Urinary bladder (tissue), 3 donors: ENCODE measurements at regions not wholly inside any gene's neighbourhood (a gene's known extent, or its start where the extent isn't known, plus 50 kb on each side); places are given as distances from the start of the nearest gene placed in this dataset.
"Not testable (repeated sequence)": the region's sequence is repeated elsewhere in the genome, so short reads cannot be mapped to it uniquely, and the experiment has no call there.

Experiments used
- DNase-seq: peaks from one replicate; pipeline ENCODE4 v3.0.0-alpha.2; 2015; ENCODE audit errors: extremely low spot score
- H3K27ac ChIP-seq: one replicate; pipeline ENCODE4 v1.5.1; 2013; ENCODE audit warnings: low read depth, mild to moderate bottlenecking, moderate library complexity
- H3K36me3 ChIP-seq: one replicate; pipeline ENCODE4 v1.6.1; 2013; ENCODE audit warnings: mild to moderate bottlenecking, moderate library complexity; ENCODE audit not compliant: insufficient read depth
- H3K4me1 ChIP-seq: one replicate; pipeline ENCODE4 v1.6.1; 2013; ENCODE audit warnings: mild to moderate bottlenecking, moderate library complexity; ENCODE audit not compliant: insufficient read depth
- H3K4me3 ChIP-seq: one replicate; pipeline ENCODE4 v1.5.1; 2013; ENCODE audit warnings: low read depth, low read length
- WGBS: extraction: QIAGEN DNeasy Blood & Tissue Kit; methylation state at CpG from one replicate; pipeline ENCODE4 v1.1.7; 2013; 5-methylcytosine and 5-hydroxymethylcytosine counted together
- donor health status: healthy with polysubstance abuse.
- donor health status: healthy.

DNA sequence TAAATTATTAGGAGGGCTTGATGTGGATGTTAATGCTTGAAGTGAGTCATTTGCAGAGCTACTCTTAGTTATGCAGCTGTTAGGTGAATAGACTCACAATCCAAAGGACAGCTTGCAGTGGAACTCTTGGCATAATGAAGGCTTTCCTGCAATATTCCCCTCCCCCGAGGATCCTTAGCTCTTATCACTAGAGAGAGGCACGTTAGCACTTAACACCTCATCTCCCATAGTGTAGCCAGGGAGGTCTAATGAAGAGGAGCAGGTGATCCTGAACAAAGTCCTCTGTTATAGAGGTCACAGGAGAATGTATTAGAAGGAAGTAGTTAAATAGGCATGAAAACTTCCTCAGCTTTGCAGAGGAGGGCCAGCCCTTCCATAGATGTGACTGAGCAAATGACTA, 919.2 kb upstream of the FAT3 start:
- Histone ChIP-seq H3K36me3 (no peaks in the 10 kb centered on the region), H3K4me1 (no peaks in the 10 kb centered on the region), H3K4me3 (no peak overlapping the region), H3K27ac (no peak overlapping the region)
- no peak for DNase-seq
- 45% methylated on average over 2 of the region's 2 CpGs for WGBS

DNA sequence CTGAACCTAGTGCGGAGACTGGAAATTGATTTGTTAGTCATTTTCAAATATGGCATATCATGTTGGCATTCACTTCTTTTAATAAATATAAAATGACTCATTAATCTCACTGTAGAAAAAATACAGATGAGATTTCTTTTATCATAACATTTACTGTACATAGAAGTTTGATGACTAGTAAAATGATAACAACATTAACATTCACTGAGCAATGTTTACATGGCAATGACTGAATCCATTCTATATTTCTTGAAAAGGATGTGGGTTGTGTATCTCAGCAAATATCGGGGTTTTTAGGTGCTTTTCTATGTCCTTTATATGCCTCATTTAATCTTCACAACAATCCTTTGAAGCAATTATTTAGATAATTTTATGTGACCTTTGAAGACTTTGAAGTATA, 920.9 kb upstream of the FAT3 start:
- Histone ChIP-seq H3K36me3 (no peaks in the 10 kb centered on the region), H3K4me3 (no peak overlapping the region), H3K27ac (no peak overlapping the region), H3K4me1 (no peaks in the 10 kb centered on the region)
- whole genome bisulfite sequencing: 52% methylated on average over 2 of the region's 2 CpGs
- DNase-seq: no peak

DNA sequence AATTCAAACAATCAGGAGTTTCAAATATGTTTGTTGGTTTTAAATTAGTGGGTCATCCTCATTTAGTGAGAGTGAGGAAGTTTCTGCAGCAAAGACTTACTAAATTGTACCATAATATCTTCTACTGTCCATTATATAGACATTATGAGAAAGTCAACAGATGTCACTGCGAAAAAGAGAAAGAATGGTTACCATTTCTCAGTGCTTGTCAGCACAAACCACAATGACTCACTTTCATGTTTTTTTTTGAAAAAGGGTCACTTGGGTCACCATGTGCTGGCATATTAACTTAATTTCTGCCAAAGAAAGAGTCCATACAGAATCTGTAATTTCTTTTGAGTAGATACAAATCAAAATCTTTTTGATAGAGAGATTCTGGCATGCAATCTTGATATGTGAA, 924.6 kb upstream of the FAT3 start:
- no peaks in the 10 kb centered on the region for H3K4me1 ChIP-seq
- no peak for DNase-seq
- H3K36me3 ChIP-seq: no peaks in the 10 kb centered on the region
- 89% methylated on average over 1 of the region's 1 CpG for WGBS
- H3K4me3 ChIP-seq: no peak overlapping the region
- H3K27ac ChIP-seq: no peak overlapping the region

DNA sequence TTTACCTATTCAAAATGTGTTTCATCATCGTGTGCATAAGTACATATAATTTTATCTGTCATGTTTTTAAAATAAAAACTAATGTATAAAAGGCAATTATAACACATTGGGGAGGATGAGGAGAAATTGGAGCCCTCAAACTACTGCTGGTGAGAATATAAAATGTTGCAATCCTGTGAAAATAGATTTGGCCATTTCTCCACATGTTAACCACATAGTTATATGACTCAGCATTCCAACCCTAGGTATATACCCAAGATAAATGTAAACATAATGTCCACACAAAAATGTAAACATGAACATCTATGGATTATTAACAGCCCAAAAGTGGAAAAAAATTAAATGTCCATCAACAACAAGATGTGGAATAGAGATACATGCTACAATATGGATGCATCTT, 928.0 kb upstream of the FAT3 start:
- no peak for DNase-seq
- Histone ChIP-seq H3K36me3 (no peaks in the 10 kb centered on the region), H3K4me1 (no peaks in the 10 kb centered on the region), H3K4me3 (no peak overlapping the region), H3K27ac (no peak overlapping the region)
- WGBS: 86% methylated on average over 1 of the region's 1 CpG

DNA sequence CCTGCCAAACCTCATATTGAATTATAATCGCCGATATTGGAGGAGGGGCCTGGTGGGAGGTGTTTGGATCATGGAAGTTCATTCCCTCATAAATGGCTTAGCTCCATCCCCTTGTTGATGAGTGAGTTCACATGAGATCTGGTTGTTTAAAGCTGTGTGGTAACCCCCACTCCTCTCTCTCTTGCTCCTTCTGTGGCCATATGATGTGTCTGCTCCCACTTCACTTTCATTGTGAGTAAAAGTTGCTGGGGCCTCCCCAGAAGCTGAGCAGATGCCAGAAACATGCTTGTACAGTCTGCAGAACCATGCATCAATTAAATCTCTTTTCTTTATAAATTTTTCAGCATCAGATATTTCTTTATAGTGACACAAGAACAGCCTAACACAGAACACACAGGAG, 929.0 kb upstream of the FAT3 start:
- Histone ChIP-seq H3K27ac (no peak overlapping the region), H3K4me1 (no peaks in the 10 kb centered on the region), H3K36me3 (no peaks in the 10 kb centered on the region), H3K4me3 (no peak overlapping the region)
- no peak for DNase-seq
- 66% methylated on average over 2 of the region's 2 CpGs for WGBS

DNA sequence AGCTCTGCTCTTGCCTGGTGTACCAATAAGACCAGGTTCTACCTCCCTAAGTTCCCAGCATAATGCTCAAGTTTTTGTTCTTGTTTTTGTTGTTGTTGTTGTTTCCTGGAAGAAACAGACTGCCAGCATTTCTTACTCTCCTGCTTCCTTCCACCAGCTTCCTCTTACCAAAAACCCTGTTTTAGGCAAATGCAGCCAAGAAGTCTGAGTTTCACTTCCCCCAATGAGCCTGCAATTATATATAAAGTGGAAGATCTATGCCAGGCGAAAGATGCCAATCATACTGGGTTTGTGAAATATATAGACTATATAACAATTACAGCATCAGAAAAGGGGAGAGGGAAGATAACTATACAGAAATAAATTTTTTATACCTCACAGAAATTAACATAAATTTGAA, 931.5 kb upstream of the FAT3 start:
- Histone ChIP-seq H3K36me3 (no peaks in the 10 kb centered on the region), H3K27ac (no peak overlapping the region), H3K4me1 (no peaks in the 10 kb centered on the region), H3K4me3 (no peak overlapping the region)
- no peak for DNase-seq
- WGBS: 93% methylated on average over 1 of the region's 1 CpG

DNA sequence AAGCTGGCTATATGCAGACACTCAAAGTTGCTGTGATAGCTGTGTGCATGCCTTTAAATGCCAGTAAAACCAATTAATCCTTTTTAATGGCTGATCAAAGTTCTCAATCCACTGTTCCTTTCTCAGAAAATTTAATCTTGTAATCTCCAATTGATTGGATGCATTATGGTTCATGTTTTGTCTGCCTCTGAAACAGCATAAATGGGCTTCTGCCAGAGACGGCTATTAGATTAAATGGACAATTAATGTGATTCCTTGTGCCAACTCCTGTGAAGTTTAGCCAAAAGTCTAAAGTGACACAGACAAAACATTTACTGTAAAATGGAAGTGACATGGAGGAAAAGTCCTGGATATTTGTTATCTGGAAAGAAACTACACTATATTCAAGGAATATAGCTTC, 952.5 kb upstream of the FAT3 start:
- H3K4me3 ChIP-seq: no peak overlapping the region
- H3K27ac ChIP-seq: no peak overlapping the region
- H3K36me3 ChIP-seq: no peaks in the 10 kb centered on the region
- no peak for DNase-seq
- 92% methylated on average over 1 of the region's 1 CpG for WGBS
- H3K4me1 ChIP-seq: no peaks in the 10 kb centered on the region

DNA sequence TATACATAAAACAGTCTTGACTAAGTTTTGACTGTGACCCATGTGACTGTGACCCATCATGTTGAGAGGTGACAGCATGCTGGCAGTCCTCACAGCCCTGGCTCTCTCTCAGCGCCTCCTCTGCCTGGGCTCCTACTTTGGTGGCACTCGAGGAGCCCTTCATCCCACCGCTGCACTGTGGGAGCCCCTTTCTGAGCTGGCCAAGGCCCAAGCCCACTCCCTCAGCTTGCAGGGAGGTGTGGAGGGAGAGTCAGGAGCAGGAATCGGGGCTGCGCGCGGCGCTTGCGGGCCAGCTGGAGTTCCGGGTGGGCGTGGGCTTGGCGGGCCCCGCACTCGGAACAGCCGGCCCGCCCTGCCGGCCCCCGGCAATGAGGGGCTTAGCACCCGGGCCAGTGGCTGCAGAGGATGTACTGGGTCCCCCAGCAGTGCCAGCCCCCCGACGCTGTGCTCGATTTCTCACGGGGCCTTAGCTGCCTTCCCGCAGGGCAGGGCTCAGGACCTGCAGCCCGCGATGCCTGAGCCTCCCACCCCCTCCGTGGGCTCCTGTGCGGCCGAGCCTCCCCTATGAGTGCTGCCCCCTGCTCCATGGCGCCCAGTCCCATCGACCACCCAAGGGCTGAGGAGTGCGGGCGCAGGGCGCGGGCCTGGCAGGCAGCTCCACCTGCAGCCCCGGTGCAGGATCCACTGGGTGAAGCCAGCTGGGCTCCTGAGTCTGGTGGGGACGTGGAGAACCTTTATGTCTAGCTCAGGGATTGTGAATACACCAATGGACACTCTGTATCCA, 955.9 kb upstream of the FAT3 start:
- WGBS: 95% methylated on average over 37 of the region's 37 CpGs
- not testable (repeated sequence) for H3K36me3 ChIP-seq, H3K27ac ChIP-seq, H3K4me3 ChIP-seq, H3K4me1 ChIP-seq, DNase-seq

DNA sequence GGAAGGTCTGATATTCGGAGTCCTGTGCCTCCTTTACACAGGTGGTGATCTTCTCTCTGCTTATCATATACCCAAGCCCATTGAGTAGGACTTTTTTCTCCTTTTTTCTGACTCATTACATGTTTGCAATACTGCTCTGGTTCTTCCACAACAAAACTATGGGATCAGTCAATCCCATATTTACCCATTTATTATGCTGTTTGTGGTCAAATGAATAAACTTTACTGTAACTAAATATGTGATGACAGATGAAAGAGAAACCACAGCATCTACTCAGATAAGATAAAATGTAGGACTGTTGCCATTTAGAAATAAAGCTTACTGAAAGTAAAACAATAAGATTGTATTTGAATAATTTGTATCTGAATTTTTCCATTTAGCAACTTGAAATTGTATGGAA, 958.7 kb upstream of the FAT3 start:
- Histone ChIP-seq H3K4me1 (no peaks in the 10 kb centered on the region), H3K27ac (no peak overlapping the region), H3K36me3 (no peaks in the 10 kb centered on the region), H3K4me3 (no peak overlapping the region)
- no peak for DNase-seq
- 65% methylated on average over 1 of the region's 1 CpG for WGBS

DNA sequence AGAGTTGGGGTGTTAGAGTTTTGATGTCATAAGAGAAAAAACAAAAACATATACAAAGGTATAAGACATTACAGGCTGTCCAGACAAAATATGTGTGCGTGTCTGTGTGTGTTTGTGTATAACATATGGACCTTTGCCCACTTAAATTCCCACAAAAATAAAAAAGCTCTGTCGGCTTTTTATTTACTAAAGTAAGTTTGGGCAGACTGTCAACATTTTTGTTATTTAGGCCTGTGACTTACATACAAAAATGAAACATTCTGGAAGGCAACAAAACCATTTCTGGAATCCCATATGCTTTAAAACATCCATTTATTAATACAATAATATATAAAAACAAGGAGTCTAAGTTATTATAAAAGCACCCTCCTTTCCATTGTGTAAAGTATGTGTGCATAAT, 960.1 kb upstream of the FAT3 start:
- Histone ChIP-seq H3K4me3 (no peak overlapping the region), H3K36me3 (no peaks in the 10 kb centered on the region), H3K27ac (no peak overlapping the region), H3K4me1 (no peaks in the 10 kb centered on the region)
- no peak for DNase-seq
- WGBS: 54% methylated on average over 2 of the region's 2 CpGs

DNA sequence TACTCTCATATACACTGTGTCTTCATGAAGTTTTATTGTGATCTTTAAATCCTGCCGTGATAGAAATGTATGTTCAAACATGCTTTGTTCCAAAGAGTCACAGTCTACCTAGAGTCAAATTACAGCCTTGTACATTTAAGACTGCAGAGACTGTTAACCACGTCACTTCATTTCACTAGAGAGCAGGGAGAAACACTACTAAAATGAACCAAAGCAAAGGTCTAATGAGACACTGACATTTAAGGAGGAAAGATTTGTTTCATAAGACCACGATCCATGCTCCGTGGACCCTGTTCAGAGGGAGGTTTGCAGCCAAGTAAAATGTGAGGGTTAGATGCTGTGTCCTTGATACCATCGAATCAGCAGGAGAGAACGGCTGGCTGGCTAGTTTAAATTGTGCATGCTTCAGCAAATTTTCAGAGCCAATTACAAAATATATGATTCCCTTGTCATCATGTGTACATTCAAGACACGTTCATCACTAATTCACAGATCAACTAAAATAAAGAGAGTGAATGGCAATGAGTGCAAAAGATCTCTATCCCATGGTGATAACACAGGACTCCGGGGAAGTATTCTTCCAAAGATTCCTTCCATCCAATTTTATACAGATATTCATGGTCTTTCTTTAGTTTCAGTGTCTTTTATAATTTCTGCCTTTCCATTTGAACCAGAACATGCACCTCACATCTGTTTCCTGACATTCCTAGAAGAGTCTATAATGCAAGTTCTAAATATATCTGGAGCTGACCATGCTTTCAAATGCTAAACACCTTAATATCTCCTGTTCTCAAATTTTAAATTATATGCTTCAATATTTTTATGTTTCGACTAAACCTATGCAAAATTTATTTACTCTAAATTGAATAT, 960.9 kb upstream of the FAT3 start:
- H3K36me3 ChIP-seq: no peaks in the 10 kb centered on the region
- no peak overlapping the region for H3K4me3 ChIP-seq
- no peak overlapping the region for H3K27ac ChIP-seq
- WGBS: 62% methylated on average over 9 of the region's 9 CpGs
- no peaks in the 10 kb centered on the region for H3K4me1 ChIP-seq
- DNase-seq: peak; percentile 21

DNA sequence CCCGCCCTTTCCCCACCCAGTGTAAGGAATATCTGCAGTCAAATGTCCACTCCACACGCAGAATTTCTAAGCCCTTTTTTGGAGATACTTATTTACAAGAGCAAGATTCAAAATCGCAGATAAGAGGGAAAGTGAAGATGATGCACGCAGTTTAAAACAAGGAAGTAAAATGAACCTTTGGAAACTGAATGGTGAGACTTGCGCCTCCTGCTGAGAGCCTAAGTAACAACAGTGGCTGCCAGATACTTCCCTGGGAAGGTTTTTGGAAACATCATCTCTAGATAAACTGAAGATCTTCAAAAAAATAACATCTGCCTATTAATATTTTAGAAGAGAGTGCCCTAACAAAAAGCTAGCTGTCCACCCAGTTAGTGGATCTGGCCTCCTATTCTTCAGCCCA, 963.1 kb upstream of the FAT3 start:
- DNase-seq: no peak
- Histone ChIP-seq H3K27ac (no peak overlapping the region), H3K36me3 (no peaks in the 10 kb centered on the region), H3K4me3 (no peak overlapping the region), H3K4me1 (no peaks in the 10 kb centered on the region)
- WGBS: 82% methylated on average over 5 of the region's 5 CpGs

DNA sequence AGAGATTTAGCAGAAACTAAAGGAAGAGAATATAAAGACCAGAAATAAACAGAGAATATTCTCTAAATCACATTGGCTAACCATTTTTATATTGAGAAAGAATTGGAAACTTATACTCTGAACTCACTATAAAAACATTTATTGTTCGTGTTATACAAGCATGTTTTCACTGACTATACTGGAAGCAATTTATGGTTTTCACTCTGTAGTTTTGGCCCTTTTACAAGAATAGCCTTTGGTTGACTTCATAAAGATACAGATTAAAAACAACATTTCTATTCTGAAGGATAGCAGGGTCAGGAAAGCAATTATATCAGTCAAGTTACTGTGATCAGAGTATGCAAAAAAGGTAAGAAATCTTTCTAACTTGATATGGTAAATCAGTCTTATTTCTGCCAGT, 965.7 kb upstream of the FAT3 start:
- WGBS: 37% methylated on average over 1 of the region's 1 CpG
- Histone ChIP-seq H3K27ac (no peak overlapping the region), H3K4me1 (no peaks in the 10 kb centered on the region), H3K36me3 (no peaks in the 10 kb centered on the region), H3K4me3 (no peak overlapping the region)
- no peak for DNase-seq

DNA sequence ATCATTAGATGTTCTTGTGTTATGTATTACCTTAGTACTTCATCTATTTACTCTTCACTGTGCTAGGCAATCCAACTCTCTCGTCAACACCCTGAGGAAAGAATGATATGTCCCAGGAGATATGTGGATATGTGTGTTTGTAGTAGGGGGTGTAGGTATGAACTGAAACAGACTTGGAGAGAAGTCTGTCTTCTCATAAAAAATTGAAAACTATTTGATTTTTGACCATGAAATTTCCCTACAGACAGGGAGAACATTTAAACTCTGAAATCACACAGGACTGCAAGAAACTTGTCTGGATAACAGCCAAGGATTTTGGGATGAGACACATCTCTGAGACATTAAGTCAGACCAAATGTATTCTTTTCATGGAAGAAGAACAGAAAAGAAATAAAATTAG, 967.0 kb upstream of the FAT3 start:
- H3K27ac ChIP-seq: no peak overlapping the region
- H3K4me3 ChIP-seq: no peak overlapping the region
- no peaks in the 10 kb centered on the region for H3K36me3 ChIP-seq
- 63% methylated on average over 1 of the region's 1 CpG for WGBS
- no peaks in the 10 kb centered on the region for H3K4me1 ChIP-seq
- no peak for DNase-seq
